ENCODE measurements at regions not wholly inside any gene's neighbourhood (a gene's known extent, or its start where the extent isn't known, plus 50 kb on each side); places are given as distances from the start of the nearest gene placed in this dataset.

- H3K4me3 ChIP-seq (ENCODE audit: low read length in 2 of 2): no peak overlapping the region
These were observed 98.5 kb upstream of the TMCC3 start for GRCh38 chr12:94748726-94749421.

GRCh38 chr12:94745562-94745961 lies 95.2 kb upstream of the TMCC3 start:
- H3K9ac ChIP-seq (ENCODE audit: low read depth in 1 of 2, low read length in 2 of 2): no peak overlapping the region
- H3K27ac ChIP-seq (ENCODE audit: low read depth in 2 of 2, low read length in 2 of 2): no peak overlapping the region
- no peak overlapping the region for H3K4me3 ChIP-seq (ENCODE audit: low read length in 2 of 2)
- no peaks in the 10 kb centered on the region for H3K9me3 ChIP-seq (ENCODE audit: control insufficient read depth in 2 of 2, low read length in 2 of 2)
- no peaks in the 10 kb centered on the region for H3K36me3 ChIP-seq (ENCODE audit: control insufficient read depth in 2 of 2, insufficient read depth in 2 of 2, low read length in 2 of 2)
- H3K4me1 ChIP-seq (ENCODE audit: control insufficient read depth in 2 of 2, insufficient read depth in 2 of 2, low read length in 2 of 2): no peaks in the 10 kb centered on the region
- H3K27me3 ChIP-seq (ENCODE audit: control insufficient read depth in 2 of 2, insufficient read depth in 2 of 2, low read length in 2 of 2): no peaks in the 10 kb centered on the region

More at GRCh38 chr12:94748726-94749421, 98.5 kb upstream of the TMCC3 start:
- H3K9ac ChIP-seq (ENCODE audit: low read depth in 1 of 2, low read length in 2 of 2): no peak overlapping the region
- H3K9me3 ChIP-seq (ENCODE audit: control insufficient read depth in 2 of 2, low read length in 2 of 2): no peaks in the 10 kb centered on the region
- no peak overlapping the region for H3K27ac ChIP-seq (ENCODE audit: low read depth in 2 of 2, low read length in 2 of 2)
- no peaks in the 10 kb centered on the region for H3K27me3 ChIP-seq (ENCODE audit: control insufficient read depth in 2 of 2, insufficient read depth in 2 of 2, low read length in 2 of 2)
- no peaks in the 10 kb centered on the region for H3K4me1 ChIP-seq (ENCODE audit: control insufficient read depth in 2 of 2, insufficient read depth in 2 of 2, low read length in 2 of 2)
- no peaks in the 10 kb centered on the region for H3K36me3 ChIP-seq (ENCODE audit: control insufficient read depth in 2 of 2, insufficient read depth in 2 of 2, low read length in 2 of 2)

GRCh38 chr12:94743174-94743573 lies 92.8 kb upstream of the TMCC3 start:
- Histone ChIP-seq H3K9me3 (ENCODE audit: control insufficient read depth in 2 of 2, low read length in 2 of 2) (no peaks in the 10 kb centered on the region), H3K27ac (ENCODE audit: low read depth in 2 of 2, low read length in 2 of 2) (no peak overlapping the region), H3K4me3 (ENCODE audit: low read length in 2 of 2) (no peak overlapping the region), H3K9ac (ENCODE audit: low read depth in 1 of 2, low read length in 2 of 2) (no peak overlapping the region), H3K36me3 (ENCODE audit: control insufficient read depth in 2 of 2, insufficient read depth in 2 of 2, low read length in 2 of 2) (no peaks in the 10 kb centered on the region), H3K27me3 (ENCODE audit: control insufficient read depth in 2 of 2, insufficient read depth in 2 of 2, low read length in 2 of 2) (no peaks in the 10 kb centered on the region), H3K4me1 (ENCODE audit: control insufficient read depth in 2 of 2, insufficient read depth in 2 of 2, low read length in 2 of 2) (no peaks in the 10 kb centered on the region)

- Histone ChIP-seq H3K36me3 (ENCODE audit: control insufficient read depth in 2 of 2, insufficient read depth in 2 of 2, low read length in 2 of 2) (no peaks in the 10 kb centered on the region), H3K4me3 (ENCODE audit: low read length in 2 of 2) (no peak overlapping the region), H3K9me3 (ENCODE audit: control insufficient read depth in 2 of 2, low read length in 2 of 2) (no peaks in the 10 kb centered on the region), H3K4me1 (ENCODE audit: control insufficient read depth in 2 of 2, insufficient read depth in 2 of 2, low read length in 2 of 2) (no peaks in the 10 kb centered on the region), H3K9ac (ENCODE audit: low read depth in 1 of 2, low read length in 2 of 2) (no peak overlapping the region), H3K27me3 (ENCODE audit: control insufficient read depth in 2 of 2, insufficient read depth in 2 of 2, low read length in 2 of 2) (no peaks in the 10 kb centered on the region), H3K27ac (ENCODE audit: low read depth in 2 of 2, low read length in 2 of 2) (no peak overlapping the region)
These were observed 90.4 kb upstream of the TMCC3 start for GRCh38 chr12:94740601-94741362.

- no peak overlapping the region for H3K9ac ChIP-seq (ENCODE audit: low read depth in 1 of 2, low read length in 2 of 2)
- H3K36me3 ChIP-seq (ENCODE audit: control insufficient read depth in 2 of 2, insufficient read depth in 2 of 2, low read length in 2 of 2): no peaks in the 10 kb centered on the region
- H3K4me1 ChIP-seq (ENCODE audit: control insufficient read depth in 2 of 2, insufficient read depth in 2 of 2, low read length in 2 of 2): no peaks in the 10 kb centered on the region
- H3K27ac ChIP-seq (ENCODE audit: low read depth in 2 of 2, low read length in 2 of 2): no peak overlapping the region
- H3K4me3 ChIP-seq (ENCODE audit: low read length in 2 of 2): no peak overlapping the region
- no peaks in the 10 kb centered on the region for H3K27me3 ChIP-seq (ENCODE audit: control insufficient read depth in 2 of 2, insufficient read depth in 2 of 2, low read length in 2 of 2)
- no peaks in the 10 kb centered on the region for H3K9me3 ChIP-seq (ENCODE audit: control insufficient read depth in 2 of 2, low read length in 2 of 2)
These were observed 86.5 kb upstream of the TMCC3 start for GRCh38 chr12:94736820-94737219.

GRCh38 chr12:94736004-94736403 lies 85.6 kb upstream of the TMCC3 start:
- Histone ChIP-seq H3K36me3 (ENCODE audit: control insufficient read depth in 2 of 2, insufficient read depth in 2 of 2, low read length in 2 of 2) (no peaks in the 10 kb centered on the region), H3K4me3 (ENCODE audit: low read length in 2 of 2) (no peak overlapping the region), H3K27me3 (ENCODE audit: control insufficient read depth in 2 of 2, insufficient read depth in 2 of 2, low read length in 2 of 2) (no peaks in the 10 kb centered on the region), H3K27ac (ENCODE audit: low read depth in 2 of 2, low read length in 2 of 2) (no peak overlapping the region), H3K9me3 (ENCODE audit: control insufficient read depth in 2 of 2, low read length in 2 of 2) (no peaks in the 10 kb centered on the region), H3K9ac (ENCODE audit: low read depth in 1 of 2, low read length in 2 of 2) (no peak overlapping the region), H3K4me1 (ENCODE audit: control insufficient read depth in 2 of 2, insufficient read depth in 2 of 2, low read length in 2 of 2) (no peaks in the 10 kb centered on the region)

- Histone ChIP-seq H3K36me3 (ENCODE audit: control insufficient read depth in 2 of 2, insufficient read depth in 2 of 2, low read length in 2 of 2) (no peaks in the 10 kb centered on the region), H3K27me3 (ENCODE audit: control insufficient read depth in 2 of 2, insufficient read depth in 2 of 2, low read length in 2 of 2) (no peaks in the 10 kb centered on the region), H3K9me3 (ENCODE audit: control insufficient read depth in 2 of 2, low read length in 2 of 2) (no peaks in the 10 kb centered on the region), H3K4me1 (ENCODE audit: control insufficient read depth in 2 of 2, insufficient read depth in 2 of 2, low read length in 2 of 2) (no peaks in the 10 kb centered on the region), H3K4me3 (ENCODE audit: low read length in 2 of 2) (no peak overlapping the region), H3K9ac (ENCODE audit: low read depth in 1 of 2, low read length in 2 of 2) (no peak overlapping the region), H3K27ac (ENCODE audit: low read depth in 2 of 2, low read length in 2 of 2) (no peak overlapping the region)
These were observed 83.4 kb upstream of the TMCC3 start for GRCh38 chr12:94733727-94734126.

- Histone ChIP-seq H3K4me3 (ENCODE audit: low read length in 2 of 2) (no peak overlapping the region), H3K9ac (ENCODE audit: low read depth in 1 of 2, low read length in 2 of 2) (no peak overlapping the region), H3K9me3 (ENCODE audit: control insufficient read depth in 2 of 2, low read length in 2 of 2) (no peaks in the 10 kb centered on the region), H3K27me3 (ENCODE audit: control insufficient read depth in 2 of 2, insufficient read depth in 2 of 2, low read length in 2 of 2) (no peaks in the 10 kb centered on the region), H3K27ac (ENCODE audit: low read depth in 2 of 2, low read length in 2 of 2) (no peak overlapping the region), H3K4me1 (ENCODE audit: control insufficient read depth in 2 of 2, insufficient read depth in 2 of 2, low read length in 2 of 2) (no peaks in the 10 kb centered on the region), H3K36me3 (ENCODE audit: control insufficient read depth in 2 of 2, insufficient read depth in 2 of 2, low read length in 2 of 2) (no peaks in the 10 kb centered on the region)
These were observed 82.1 kb upstream of the TMCC3 start for GRCh38 chr12:94732367-94732990.

- Histone ChIP-seq H3K27ac (ENCODE audit: low read depth in 2 of 2, low read length in 2 of 2) (no peak overlapping the region), H3K9ac (ENCODE audit: low read depth in 1 of 2, low read length in 2 of 2) (no peak overlapping the region), H3K27me3 (ENCODE audit: control insufficient read depth in 2 of 2, insufficient read depth in 2 of 2, low read length in 2 of 2) (no peaks in the 10 kb centered on the region), H3K4me3 (ENCODE audit: low read length in 2 of 2) (no peak overlapping the region), H3K9me3 (ENCODE audit: control insufficient read depth in 2 of 2, low read length in 2 of 2) (no peaks in the 10 kb centered on the region), H3K4me1 (ENCODE audit: control insufficient read depth in 2 of 2, insufficient read depth in 2 of 2, low read length in 2 of 2) (no peaks in the 10 kb centered on the region), H3K36me3 (ENCODE audit: control insufficient read depth in 2 of 2, insufficient read depth in 2 of 2, low read length in 2 of 2) (no peaks in the 10 kb centered on the region)
These were observed 81.5 kb upstream of the TMCC3 start for GRCh38 chr12:94731733-94732360.

- no peaks in the 10 kb centered on the region for H3K4me1 ChIP-seq (ENCODE audit: control insufficient read depth in 2 of 2, insufficient read depth in 2 of 2, low read length in 2 of 2)
- no peak overlapping the region for H3K4me3 ChIP-seq (ENCODE audit: low read length in 2 of 2)
- no peaks in the 10 kb centered on the region for H3K9me3 ChIP-seq (ENCODE audit: control insufficient read depth in 2 of 2, low read length in 2 of 2)
- H3K36me3 ChIP-seq (ENCODE audit: control insufficient read depth in 2 of 2, insufficient read depth in 2 of 2, low read length in 2 of 2): no peaks in the 10 kb centered on the region
- no peaks in the 10 kb centered on the region for H3K27me3 ChIP-seq (ENCODE audit: control insufficient read depth in 2 of 2, insufficient read depth in 2 of 2, low read length in 2 of 2)
- no peak overlapping the region for H3K9ac ChIP-seq (ENCODE audit: low read depth in 1 of 2, low read length in 2 of 2)
- H3K27ac ChIP-seq (ENCODE audit: low read depth in 2 of 2, low read length in 2 of 2): no peak overlapping the region
These were observed 80.5 kb upstream of the TMCC3 start for GRCh38 chr12:94730847-94731246.
